ENCODE measurements at regions not wholly inside any gene's neighbourhood (a gene's known extent, or its start where the extent isn't known, plus 50 kb on each side); places are given as distances from the start of the nearest gene placed in this dataset.

DNA sequence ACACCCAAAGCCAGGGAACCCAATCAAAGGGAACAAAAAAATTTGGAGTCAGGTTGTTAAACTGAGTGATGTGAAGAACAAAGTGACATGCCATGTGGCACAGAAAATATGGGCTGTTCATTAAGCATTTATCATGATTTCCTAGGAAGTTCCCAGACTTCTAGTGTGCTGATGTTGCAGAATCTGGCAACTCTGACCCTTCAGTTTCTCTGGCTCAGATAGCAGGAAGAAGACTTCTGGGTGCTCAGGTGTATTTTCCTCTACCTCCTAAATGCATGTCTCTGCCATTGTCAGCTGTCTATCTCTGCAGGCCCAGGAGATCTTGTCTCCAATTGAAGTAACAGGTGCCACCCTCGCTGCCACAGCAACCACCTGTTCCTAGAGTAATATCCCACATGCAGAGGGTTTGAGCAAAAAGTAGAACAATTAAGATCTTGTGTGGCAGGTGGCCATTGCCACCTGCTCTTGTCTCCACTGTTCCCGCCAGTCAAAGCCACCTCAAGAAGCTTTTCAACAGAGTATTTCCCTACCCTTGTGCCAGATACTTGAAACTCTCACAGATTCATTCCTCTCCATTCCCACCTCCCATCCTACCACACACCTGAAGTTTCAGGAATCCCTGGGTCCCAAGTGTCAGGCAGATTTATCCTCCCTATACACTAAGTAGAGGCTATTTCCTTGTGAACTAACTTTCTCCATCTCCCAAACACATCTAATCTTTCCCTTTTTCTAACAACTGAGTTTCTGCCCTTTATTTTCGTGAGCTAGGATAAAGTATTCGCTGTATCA is 533.7 kb upstream of the CHAC2 start (continued):
- TF ChIP-seq, protein P1, sequence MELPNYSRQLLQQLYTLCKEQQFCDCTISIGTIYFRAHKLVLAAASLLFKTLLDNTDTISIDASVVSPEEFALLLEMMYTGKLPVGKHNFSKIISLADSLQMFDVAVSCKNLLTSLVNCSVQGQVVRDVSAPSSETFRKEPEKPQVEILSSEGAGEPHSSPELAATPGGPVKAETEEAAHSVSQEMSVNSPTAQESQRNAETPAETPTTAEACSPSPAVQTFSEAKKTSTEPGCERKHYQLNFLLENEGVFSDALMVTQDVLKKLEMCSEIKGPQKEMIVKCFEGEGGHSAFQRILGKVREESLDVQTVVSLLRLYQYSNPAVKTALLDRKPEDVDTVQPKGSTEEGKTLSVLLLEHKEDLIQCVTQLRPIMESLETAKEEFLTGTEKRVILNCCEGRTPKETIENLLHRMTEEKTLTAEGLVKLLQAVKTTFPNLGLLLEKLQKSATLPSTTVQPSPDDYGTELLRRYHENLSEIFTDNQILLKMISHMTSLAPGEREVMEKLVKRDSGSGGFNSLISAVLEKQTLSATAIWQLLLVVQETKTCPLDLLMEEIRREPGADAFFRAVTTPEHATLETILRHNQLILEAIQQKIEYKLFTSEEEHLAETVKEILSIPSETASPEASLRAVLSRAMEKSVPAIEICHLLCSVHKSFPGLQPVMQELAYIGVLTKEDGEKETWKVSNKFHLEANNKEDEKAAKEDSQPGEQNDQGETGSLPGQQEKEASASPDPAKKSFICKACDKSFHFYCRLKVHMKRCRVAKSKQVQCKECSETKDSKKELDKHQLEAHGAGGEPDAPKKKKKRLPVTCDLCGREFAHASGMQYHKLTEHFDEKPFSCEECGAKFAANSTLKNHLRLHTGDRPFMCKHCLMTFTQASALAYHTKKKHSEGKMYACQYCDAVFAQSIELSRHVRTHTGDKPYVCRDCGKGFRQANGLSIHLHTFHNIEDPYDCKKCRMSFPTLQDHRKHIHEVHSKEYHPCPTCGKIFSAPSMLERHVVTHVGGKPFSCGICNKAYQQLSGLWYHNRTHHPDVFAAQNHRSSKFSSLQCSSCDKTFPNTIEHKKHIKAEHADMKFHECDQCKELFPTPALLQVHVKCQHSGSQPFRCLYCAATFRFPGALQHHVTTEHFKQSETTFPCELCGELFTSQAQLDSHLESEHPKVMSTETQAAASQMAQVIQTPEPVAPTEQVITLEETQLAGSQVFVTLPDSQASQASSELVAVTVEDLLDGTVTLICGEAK (IDR thresholded peaks at IDR 0.05; ENCODE audit: borderline replicate concordance), result no peak
- TF ChIP-seq ZNF384 (IDR thresholded peaks at IDR 0.05; ENCODE audit: borderline replicate concordance, low read depth, low read length) (no peak), PML (IDR thresholded peaks at IDR 0.05; ENCODE audit: low read length) (no peak), SUZ12 (IDR thresholded peaks at IDR 0.05; ENCODE audit: unreplicated experiment) (no peak), PAX5 (IDR thresholded peaks at IDR 0.05; ENCODE audit: borderline replicate concordance, low read depth, low read length) (no peak)

DNA sequence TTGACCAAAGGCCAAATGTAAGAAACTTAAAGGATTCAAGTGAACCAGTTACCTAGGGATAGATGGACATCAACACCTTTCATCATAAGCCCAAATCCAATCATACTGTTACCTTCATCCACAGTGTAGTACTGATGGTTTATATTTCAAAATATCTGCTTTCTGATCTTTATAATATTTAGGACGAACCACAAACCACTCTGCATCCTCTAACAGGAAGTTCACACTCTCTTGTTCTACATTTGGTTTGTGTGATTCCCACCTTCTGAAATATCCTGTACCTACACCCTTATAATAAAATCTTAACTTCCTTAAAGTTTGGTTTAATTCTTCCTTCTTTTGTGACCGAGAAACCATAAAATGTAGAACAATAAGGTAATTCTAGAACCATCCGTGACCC is 535.7 kb upstream of the CHAC2 start:
- no peak for DNase-seq (ENCODE audit: low read depth, low spot score)
- ChIA-PET SMC1A (ENCODE audit: uncharacterized antibody, unreplicated experiment) (no interaction called here), CTCF (no interaction called here), RAD21 (ENCODE audit: unreplicated experiment) (no interaction called here), POLR2A (no interaction called here)
- Histone ChIP-seq H3K4me3 (no peak overlapping the region), H4K20me1 (ENCODE audit: control insufficient read depth, insufficient read depth) (no peaks in the 10 kb centered on the region), H3K27ac (ENCODE audit: control insufficient read depth, insufficient read depth) (no peak overlapping the region), H3K79me2 (ENCODE audit: control insufficient read depth, insufficient read depth, low read length) (no peaks in the 10 kb centered on the region), H3K27me3 (replicated peaks in 1 of 2; ENCODE audit: control insufficient read depth in 2 of 2, insufficient read depth in 2 of 2, low read length in 1 of 2) (no peaks in the 10 kb centered on the region), H3K4me2 (ENCODE audit: control insufficient read depth, insufficient read depth) (no peak overlapping the region), H3K9ac (ENCODE audit: control insufficient read depth, insufficient read depth, low read length) (no peak overlapping the region), H2AFZ (ENCODE audit: control insufficient read depth, low read depth, low read length) (no peak overlapping the region), H3K4me1 (ENCODE audit: control insufficient read depth, insufficient read depth, low read length) (no peaks in the 10 kb centered on the region), H3K36me3 (ENCODE audit: control insufficient read depth in 2 of 2, insufficient read depth in 2 of 2, low read length in 1 of 2) (no peaks in the 10 kb centered on the region), H3K9me3 (replicated peaks; ENCODE audit: control insufficient read depth, insufficient read depth, low read length) (no peaks in the 10 kb centered on the region)
- TF ChIP-seq LARP7 (IDR thresholded peaks at IDR 0.05), result no peak
- TF ChIP-seq, protein P2, sequence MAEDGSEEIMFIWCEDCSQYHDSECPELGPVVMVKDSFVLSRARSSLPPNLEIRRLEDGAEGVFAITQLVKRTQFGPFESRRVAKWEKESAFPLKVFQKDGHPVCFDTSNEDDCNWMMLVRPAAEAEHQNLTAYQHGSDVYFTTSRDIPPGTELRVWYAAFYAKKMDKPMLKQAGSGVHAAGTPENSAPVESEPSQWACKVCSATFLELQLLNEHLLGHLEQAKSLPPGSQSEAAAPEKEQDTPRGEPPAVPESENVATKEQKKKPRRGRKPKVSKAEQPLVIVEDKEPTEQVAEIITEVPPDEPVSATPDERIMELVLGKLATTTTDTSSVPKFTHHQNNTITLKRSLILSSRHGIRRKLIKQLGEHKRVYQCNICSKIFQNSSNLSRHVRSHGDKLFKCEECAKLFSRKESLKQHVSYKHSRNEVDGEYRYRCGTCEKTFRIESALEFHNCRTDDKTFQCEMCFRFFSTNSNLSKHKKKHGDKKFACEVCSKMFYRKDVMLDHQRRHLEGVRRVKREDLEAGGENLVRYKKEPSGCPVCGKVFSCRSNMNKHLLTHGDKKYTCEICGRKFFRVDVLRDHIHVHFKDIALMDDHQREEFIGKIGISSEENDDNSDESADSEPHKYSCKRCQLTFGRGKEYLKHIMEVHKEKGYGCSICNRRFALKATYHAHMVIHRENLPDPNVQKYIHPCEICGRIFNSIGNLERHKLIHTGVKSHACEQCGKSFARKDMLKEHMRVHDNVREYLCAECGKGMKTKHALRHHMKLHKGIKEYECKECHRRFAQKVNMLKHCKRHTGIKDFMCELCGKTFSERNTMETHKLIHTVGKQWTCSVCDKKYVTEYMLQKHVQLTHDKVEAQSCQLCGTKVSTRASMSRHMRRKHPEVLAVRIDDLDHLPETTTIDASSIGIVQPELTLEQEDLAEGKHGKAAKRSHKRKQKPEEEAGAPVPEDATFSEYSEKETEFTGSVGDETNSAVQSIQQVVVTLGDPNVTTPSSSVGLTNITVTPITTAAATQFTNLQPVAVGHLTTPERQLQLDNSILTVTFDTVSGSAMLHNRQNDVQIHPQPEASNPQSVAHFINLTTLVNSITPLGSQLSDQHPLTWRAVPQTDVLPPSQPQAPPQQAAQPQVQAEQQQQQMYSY (CRISPR knock-in tag; IDR thresholded peaks at IDR 0.05), result no peak
- TF ChIP-seq, protein P3, sequence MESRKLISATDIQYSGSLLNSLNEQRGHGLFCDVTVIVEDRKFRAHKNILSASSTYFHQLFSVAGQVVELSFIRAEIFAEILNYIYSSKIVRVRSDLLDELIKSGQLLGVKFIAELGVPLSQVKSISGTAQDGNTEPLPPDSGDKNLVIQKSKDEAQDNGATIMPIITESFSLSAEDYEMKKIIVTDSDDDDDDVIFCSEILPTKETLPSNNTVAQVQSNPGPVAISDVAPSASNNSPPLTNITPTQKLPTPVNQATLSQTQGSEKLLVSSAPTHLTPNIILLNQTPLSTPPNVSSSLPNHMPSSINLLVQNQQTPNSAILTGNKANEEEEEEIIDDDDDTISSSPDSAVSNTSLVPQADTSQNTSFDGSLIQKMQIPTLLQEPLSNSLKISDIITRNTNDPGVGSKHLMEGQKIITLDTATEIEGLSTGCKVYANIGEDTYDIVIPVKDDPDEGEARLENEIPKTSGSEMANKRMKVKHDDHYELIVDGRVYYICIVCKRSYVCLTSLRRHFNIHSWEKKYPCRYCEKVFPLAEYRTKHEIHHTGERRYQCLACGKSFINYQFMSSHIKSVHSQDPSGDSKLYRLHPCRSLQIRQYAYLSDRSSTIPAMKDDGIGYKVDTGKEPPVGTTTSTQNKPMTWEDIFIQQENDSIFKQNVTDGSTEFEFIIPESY (IDR thresholded peaks at IDR 0.05), result no peak
- no peak for TF ChIP-seq POLR2AphosphoS2 (IDR thresholded peaks at IDR 0.05; ENCODE audit: low read depth, low read length)
- TF ChIP-seq ZNF274 (IDR thresholded peaks at IDR 0.05; ENCODE audit: insufficient read depth, insufficient read length), result no peak
- TF ChIP-seq POLR2AphosphoS5 (IDR thresholded peaks at IDR 0.05; ENCODE audit: low read length), result no peak
- no peak for TF ChIP-seq KLF5 (IDR thresholded peaks at IDR 0.05; ENCODE audit: partially characterized antibody)
- no peak for TF ChIP-seq TCF3 (IDR thresholded peaks at IDR 0.05; ENCODE audit: borderline replicate concordance, insufficient read depth, low read depth, low read length)
- TF ChIP-seq RCOR1 (conservative IDR thresholded peaks at IDR 0.05; ENCODE audit: low read depth, low read length), result no peak
- in situ Hi-C loops (cut with MboI), result no loop called here
- 0% methylated on average over 3 of the region's 3 CpGs for WGBS (ENCODE audit: insufficient coverage, insufficient replicate concordance, low lambda C conversion rate, missing lambda C conversion rate)
- no TSS peak for BruUV-seq (replicated peaks)
- intact Hi-C loops (cut with micrococcal nuclease; ENCODE audit: unreplicated experiment), result no loop called here
- FAIRE-seq, result no peak
- no peak for ATAC-seq
